Sigmoid colon (tissue), 3 donors: ENCODE measurements at regions not wholly inside any gene's neighbourhood (a gene's known extent, or its start where the extent isn't known, plus 50 kb on each side); places are given as distances from the start of the nearest gene placed in this dataset.
"Not testable (repeated sequence)": the region's sequence is repeated elsewhere in the genome, so short reads cannot be mapped to it uniquely, and the experiment has no call there.

Experiments used
- CTCF ChIP-seq, 4 experiments: fragments of 450-650 bp in 3 of 4; fragments of 200-600 bp in 1 of 4; IDR thresholded peaks; one replicate each; pipeline ENCODE4 v1.5.1; 2016 to 2019; ENCODE audit warnings: antibody characterized with exemption in 4 of 4, mild to moderate bottlenecking in 3 of 4, moderate library complexity in 2 of 4
- POLR2A ChIP-seq, 2 donors: fragments of 450-650 bp; IDR thresholded peaks; one replicate each; pipeline ENCODE4 v1.6.1; 2016; ENCODE audit warnings: antibody characterized with exemption in 2 of 2, mild to moderate bottlenecking in 2 of 2, moderate library complexity in 2 of 2

- not testable (repeated sequence) for TF ChIP-seq CTCF, POLR2A (IDR thresholded peaks at IDR 0.05)
Observed at GRCh38 chr16:33990488-33990887, 531.1 kb downstream of the TP53TG3F start.
